Mesendoderm (in vitro differentiated cells): ENCODE measurements at regions not wholly inside any gene's neighbourhood (a gene's known extent, or its start where the extent isn't known, plus 50 kb on each side); places are given as distances from the start of the nearest gene placed in this dataset.

Experiments used
- DNase-seq: peaks from one replicate; pipeline ENCODE4 v3.0.0; 2013
- H2AK5ac ChIP-seq: 2 replicates; pipeline ENCODE4 v1.6.1; 2013; ENCODE audit warnings: low read length, inconsistent platforms
- H2BK120ac ChIP-seq: 2 replicates; pipeline ENCODE4 v1.6.1; 2013; ENCODE audit warnings: low read depth, mild to moderate bottlenecking, low read length, moderate library complexity, mixed read lengths
- H2BK15ac ChIP-seq: replicated peaks from 2 replicates; pipeline ENCODE4 v1.6.1; 2013; ENCODE audit warnings: low read depth, mild to moderate bottlenecking, moderate library complexity
- H2BK5ac ChIP-seq: 2 replicates; pipeline ENCODE4 v1.6.1; 2013; ENCODE audit warnings: low read length, inconsistent platforms
- H3K18ac ChIP-seq: 2 replicates; pipeline ENCODE4 v1.6.1; 2013; ENCODE audit warnings: mild to moderate bottlenecking, low read length, mixed read lengths
- H3K23ac ChIP-seq: one replicate; pipeline ENCODE4 v1.6.1; 2013; ENCODE audit warnings: low read length
- H3K27ac ChIP-seq: 2 replicates; pipeline ENCODE4 v1.5.1; 2013; ENCODE audit warnings: low read depth, mild to moderate bottlenecking, inconsistent platforms, low read length, moderate library complexity
- H3K27me3 ChIP-seq: 2 replicates; pipeline ENCODE4 v1.6.1; 2013; ENCODE audit warnings: low read length, control low read depth, mild to moderate bottlenecking, inconsistent platforms; ENCODE audit not compliant: insufficient read depth, poor library complexity
- H3K36me3 ChIP-seq: 2 replicates; pipeline ENCODE4 v1.6.1; 2013; ENCODE audit warnings: low read length, inconsistent platforms; ENCODE audit not compliant: control insufficient read depth, insufficient read depth
- H3K4ac ChIP-seq: one replicate; pipeline ENCODE4 v1.6.1; 2013; ENCODE audit warnings: low read depth, mild to moderate bottlenecking, low read length, moderate library complexity
- H3K4me1 ChIP-seq: 2 replicates; pipeline ENCODE4 v1.6.1; 2013; ENCODE audit warnings: low read depth, low read length, inconsistent platforms; ENCODE audit not compliant: control insufficient read depth
- H3K4me2 ChIP-seq: 2 replicates; pipeline ENCODE4 v1.6.1; 2013; ENCODE audit warnings: low read length
- H3K4me3 ChIP-seq: 2 replicates; pipeline ENCODE4 v1.5.1; 2013; ENCODE audit warnings: mild to moderate bottlenecking, low read length
- H3K56ac ChIP-seq: one replicate; pipeline ENCODE4 v1.6.1; 2013; ENCODE audit warnings: low read length
- H3K79me1 ChIP-seq: 2 replicates; pipeline ENCODE4 v1.6.1; 2013; ENCODE audit warnings: low read length, inconsistent platforms
- H3K79me2 ChIP-seq: 2 replicates; pipeline ENCODE4 v1.6.1; 2013; ENCODE audit warnings: mild to moderate bottlenecking, low read length; ENCODE audit not compliant: control insufficient read depth, insufficient read depth
- H3K9ac ChIP-seq: 2 replicates; pipeline ENCODE4 v1.6.1; 2013; ENCODE audit warnings: low read length, inconsistent platforms
- H4K5ac ChIP-seq: one replicate; pipeline ENCODE4 v1.6.1; 2013; ENCODE audit warnings: low read length
- H4K8ac ChIP-seq: one replicate; pipeline ENCODE4 v1.6.1; 2013; ENCODE audit warnings: low read depth, mild to moderate bottlenecking, control low read depth, low read length, moderate library complexity
- WGBS: extraction: QIAGEN DNeasy Blood & Tissue Kit; methylation state at CpG from one replicate; pipeline ENCODE4 v1.1.7; 2013; ENCODE audit warnings: low lambda C conversion rate, missing lambda C conversion rate; ENCODE audit not compliant: insufficient coverage; ENCODE audit errors: extremely low coverage; 5-methylcytosine and 5-hydroxymethylcytosine counted together

DNA sequence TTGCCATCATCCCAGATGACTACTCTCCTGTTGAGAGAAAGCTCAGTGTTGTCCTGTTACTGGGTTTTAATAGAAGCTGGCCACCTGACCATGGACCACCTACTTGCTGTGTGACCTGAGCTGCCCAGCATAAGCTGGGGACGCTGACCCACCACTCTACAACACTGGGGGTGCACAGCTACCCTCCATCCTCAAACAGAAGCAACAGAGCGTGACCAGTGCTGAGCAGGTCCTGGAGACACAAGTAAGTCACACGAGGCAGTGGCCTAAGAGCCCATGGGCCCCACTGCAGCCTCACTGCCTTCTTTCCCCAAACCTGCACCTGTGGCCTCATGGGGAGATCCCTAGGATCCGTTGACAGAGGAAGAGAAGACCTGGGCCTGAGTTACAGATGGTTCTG lies 198.6 kb upstream of the ADARB2 start:
- Histone ChIP-seq H2BK15ac (no peak overlapping the region), H2BK5ac (no peak overlapping the region), H3K9ac (no peak overlapping the region), H3K27me3 (no peaks in the 10 kb centered on the region), H3K23ac (no peak overlapping the region), H3K4me3 (no peak overlapping the region), H3K27ac (no peak overlapping the region), H3K4ac (no peak overlapping the region), H3K56ac (no peak overlapping the region), H3K4me2 (no peak overlapping the region), H3K18ac (no peak overlapping the region), H2AK5ac (no peak overlapping the region), H3K79me1 (no peaks in the 10 kb centered on the region), H4K8ac (no peak overlapping the region), H3K79me2 (no peaks in the 10 kb centered on the region), H3K36me3 (no peaks in the 10 kb centered on the region), H2BK120ac (no peak overlapping the region), H4K5ac (no peak overlapping the region), H3K4me1 (no peaks in the 10 kb centered on the region)
- no peak for DNase-seq
- no CpG with 5 or more reads among the region's 4 CpGs for WGBS

DNA sequence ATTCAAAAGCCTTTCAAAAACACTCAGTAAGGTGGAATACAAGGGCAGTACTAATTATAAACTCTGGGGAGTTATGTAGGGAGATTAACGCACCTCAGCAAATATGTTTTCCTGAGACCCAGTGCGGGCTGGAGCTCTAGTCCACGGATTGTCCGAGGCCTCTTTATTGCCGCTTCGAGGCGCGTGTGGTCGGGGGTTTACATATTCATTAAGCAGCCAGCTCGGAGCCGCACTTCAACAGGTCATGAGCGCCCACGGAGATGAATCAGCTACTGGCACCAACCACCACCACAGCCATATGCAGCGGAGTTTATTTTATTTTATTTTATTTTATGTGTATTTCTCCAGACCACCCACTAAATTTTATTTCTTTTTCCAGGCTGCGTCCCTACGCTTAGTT lies 195.9 kb upstream of the ADARB2 start:
- no peak overlapping the region for H3K9ac ChIP-seq
- WGBS, result no CpG with 5 or more reads among the region's 16 CpGs

DNA sequence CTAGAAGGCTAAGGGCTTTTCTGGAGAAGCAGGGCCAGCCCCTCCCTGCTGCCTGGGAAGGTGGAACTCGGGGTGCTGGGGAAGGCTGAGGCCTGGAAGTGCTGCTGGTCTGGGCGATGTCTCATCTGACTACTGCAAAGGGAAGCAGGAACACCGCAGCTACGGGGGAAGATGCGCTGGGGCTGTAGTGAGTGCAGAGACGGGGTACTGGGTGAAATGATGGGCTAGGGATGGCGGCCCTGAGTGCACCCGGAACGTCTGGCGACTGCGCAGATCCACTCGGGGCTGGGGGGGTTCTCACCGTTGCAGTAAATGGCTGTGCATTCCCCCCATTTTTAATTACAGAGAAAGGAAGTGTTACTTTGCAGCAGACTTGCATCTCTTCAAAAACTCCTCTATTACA lies 195.4 kb upstream of the ADARB2 start:
- Histone ChIP-seq H3K36me3 (no peaks in the 10 kb centered on the region), H3K9ac (no peak overlapping the region), H3K23ac (peak overlapping the region; percentile 80), H3K4me1 (no peaks in the 10 kb centered on the region), H3K27me3 (no peaks in the 10 kb centered on the region), H3K27ac (no peak overlapping the region), H2BK120ac (no peak overlapping the region), H3K18ac (no peak overlapping the region), H2BK5ac (no peak overlapping the region), H3K79me2 (no peaks in the 10 kb centered on the region), H3K4me3 (no peak overlapping the region), H2AK5ac (no peak overlapping the region), H2BK15ac (no peak overlapping the region), H3K4me2 (peak overlapping the region; percentile 20), H3K79me1 (no peaks in the 10 kb centered on the region), H4K8ac (no peak overlapping the region), H4K5ac (no peak overlapping the region), H3K56ac (peak overlapping the region; percentile 47), H3K4ac (no peak overlapping the region)
- peak; percentile 4 for DNase-seq
- WGBS, result no CpG with 5 or more reads among the region's 13 CpGs

More for the DNA sequence above, 195.9 kb upstream of the ADARB2 start:
- no peak overlapping the region for H2BK15ac ChIP-seq
- no peak overlapping the region for H3K4me2 ChIP-seq
- H2AK5ac ChIP-seq, result no peak overlapping the region
- H3K4me3 ChIP-seq, result no peak overlapping the region
- H3K18ac ChIP-seq, result no peak overlapping the region
- H3K4me1 ChIP-seq, result no peaks in the 10 kb centered on the region
- H3K4ac ChIP-seq, result no peak overlapping the region
- H2BK120ac ChIP-seq, result no peak overlapping the region
- no peaks in the 10 kb centered on the region for H3K27me3 ChIP-seq
- no peak overlapping the region for H4K5ac ChIP-seq
- H3K23ac ChIP-seq, result no peak overlapping the region
- no peak for DNase-seq
- H3K36me3 ChIP-seq, result no peaks in the 10 kb centered on the region
- H2BK5ac ChIP-seq, result no peak overlapping the region
- no peaks in the 10 kb centered on the region for H3K79me2 ChIP-seq
- H3K56ac ChIP-seq, result no peak overlapping the region
- no peak overlapping the region for H3K27ac ChIP-seq
- no peak overlapping the region for H4K8ac ChIP-seq
- no peaks in the 10 kb centered on the region for H3K79me1 ChIP-seq

DNA sequence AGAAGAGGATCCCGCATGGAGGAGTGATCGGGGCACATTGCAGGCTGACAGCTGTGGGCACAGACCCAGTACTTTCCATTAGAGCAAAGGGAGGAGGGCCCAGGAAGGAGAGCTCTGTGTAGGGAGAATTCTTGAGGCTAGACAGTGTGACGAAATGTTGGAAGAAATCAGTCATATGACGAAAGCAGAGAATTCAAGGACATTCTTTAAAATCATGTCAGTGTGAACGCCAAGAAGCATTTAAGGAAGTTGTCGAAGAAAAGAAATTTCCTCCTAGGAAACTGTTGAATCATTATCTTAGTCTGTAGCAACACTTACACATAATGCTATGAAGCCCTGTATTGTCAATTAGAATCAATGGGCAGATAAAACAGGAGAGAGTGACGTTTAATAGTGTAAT lies 191.3 kb upstream of the ADARB2 start:
- H3K4me1 ChIP-seq, result no peaks in the 10 kb centered on the region
- no peak for DNase-seq

DNA sequence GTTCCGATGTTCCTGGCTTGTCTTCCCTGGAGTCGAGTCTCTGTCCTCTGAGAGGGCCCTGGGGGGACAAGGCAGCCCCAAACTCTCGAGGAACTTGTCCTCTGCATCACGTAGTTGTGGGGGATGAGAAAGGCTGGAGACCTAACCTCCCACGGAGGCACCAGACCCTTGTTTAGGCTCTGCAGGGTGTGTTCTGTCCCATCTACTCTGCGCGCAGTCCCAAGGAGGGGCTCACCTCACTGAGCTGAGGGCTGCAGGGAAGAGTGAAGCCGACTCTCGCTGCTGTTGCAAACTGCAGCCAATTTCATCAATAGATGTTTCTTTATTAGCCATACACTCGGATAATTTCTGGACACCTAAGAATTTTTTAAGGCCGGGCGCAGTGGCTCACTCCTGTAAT lies 186.7 kb upstream of the ADARB2 start:
- H3K36me3 ChIP-seq, result no peaks in the 10 kb centered on the region
- H2BK120ac ChIP-seq, result no peak overlapping the region
- H3K56ac ChIP-seq, result no peak overlapping the region
- H4K8ac ChIP-seq, result no peak overlapping the region
- no peak overlapping the region for H2AK5ac ChIP-seq
- no peak overlapping the region for H3K4me2 ChIP-seq
- no peak overlapping the region for H2BK5ac ChIP-seq
- H2BK15ac ChIP-seq, result no peak overlapping the region
- H3K27ac ChIP-seq, result no peak overlapping the region
- H3K27me3 ChIP-seq, result no peaks in the 10 kb centered on the region
- H3K18ac ChIP-seq, result no peak overlapping the region
- no peaks in the 10 kb centered on the region for H3K79me1 ChIP-seq
- H3K9ac ChIP-seq, result no peak overlapping the region
- H4K5ac ChIP-seq, result no peak overlapping the region
- H3K4me3 ChIP-seq, result no peak overlapping the region
- H3K4ac ChIP-seq, result no peak overlapping the region
- no CpG with 5 or more reads among the region's 12 CpGs for WGBS
- no peaks in the 10 kb centered on the region for H3K79me2 ChIP-seq
- H3K23ac ChIP-seq, result no peak overlapping the region
- no peak for DNase-seq
- no peaks in the 10 kb centered on the region for H3K4me1 ChIP-seq

More for the DNA sequence above, 191.3 kb upstream of the ADARB2 start:
- H3K27me3 ChIP-seq, result no peaks in the 10 kb centered on the region
- no peak overlapping the region for H3K23ac ChIP-seq
- no peak overlapping the region for H3K56ac ChIP-seq
- no peak overlapping the region for H3K18ac ChIP-seq
- no peak overlapping the region for H3K4me2 ChIP-seq
- no peak overlapping the region for H4K8ac ChIP-seq
- no peak overlapping the region for H2BK5ac ChIP-seq
- H3K4me3 ChIP-seq, result no peak overlapping the region
- no peaks in the 10 kb centered on the region for H3K79me2 ChIP-seq
- no peaks in the 10 kb centered on the region for H3K79me1 ChIP-seq
- H2BK120ac ChIP-seq, result no peak overlapping the region
- no peak overlapping the region for H3K4ac ChIP-seq
- H2AK5ac ChIP-seq, result no peak overlapping the region
- H3K27ac ChIP-seq, result no peak overlapping the region
- H4K5ac ChIP-seq, result no peak overlapping the region
- H3K9ac ChIP-seq, result no peak overlapping the region
- no peaks in the 10 kb centered on the region for H3K36me3 ChIP-seq
- no peak overlapping the region for H2BK15ac ChIP-seq
- WGBS, result no CpG with 5 or more reads among the region's 7 CpGs

DNA sequence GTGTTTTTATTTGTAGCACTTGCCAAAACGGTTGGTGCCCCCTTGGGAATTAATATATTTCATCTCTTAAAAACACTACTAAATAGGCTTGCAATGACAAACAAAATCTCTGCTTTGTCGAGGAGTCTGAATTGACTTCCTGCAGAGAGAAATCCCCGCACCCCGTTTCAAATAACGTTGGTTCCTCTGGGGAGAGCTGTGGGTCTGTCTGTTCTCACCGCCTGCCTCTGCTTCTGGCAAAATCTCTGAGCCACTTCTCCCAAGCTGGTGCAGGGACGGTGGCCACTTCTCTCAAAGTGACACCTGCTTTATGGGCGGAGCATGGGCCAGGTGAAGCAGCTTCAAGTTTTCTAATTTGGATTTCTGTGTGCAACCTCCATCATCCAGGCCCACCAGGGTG lies 186.3 kb upstream of the ADARB2 start:
- no peak overlapping the region for H2BK15ac ChIP-seq
- no peak for DNase-seq
- no peak overlapping the region for H3K9ac ChIP-seq
- H3K4me2 ChIP-seq, result no peak overlapping the region
- H3K56ac ChIP-seq, result no peak overlapping the region
- H3K23ac ChIP-seq, result no peak overlapping the region
- H2BK5ac ChIP-seq, result no peak overlapping the region
- no peak overlapping the region for H4K8ac ChIP-seq
- H3K4me3 ChIP-seq, result no peak overlapping the region
- no peaks in the 10 kb centered on the region for H3K79me1 ChIP-seq
- no peak overlapping the region for H3K27ac ChIP-seq
- H3K79me2 ChIP-seq, result no peaks in the 10 kb centered on the region
- no peaks in the 10 kb centered on the region for H3K4me1 ChIP-seq
- no peak overlapping the region for H3K4ac ChIP-seq
- H2AK5ac ChIP-seq, result no peak overlapping the region
- no peaks in the 10 kb centered on the region for H3K36me3 ChIP-seq
- H3K18ac ChIP-seq, result no peak overlapping the region
- no peak overlapping the region for H2BK120ac ChIP-seq
- no CpG with 5 or more reads among the region's 8 CpGs for WGBS
- H3K27me3 ChIP-seq, result no peaks in the 10 kb centered on the region
- no peak overlapping the region for H4K5ac ChIP-seq
